ENCODE measurements at regions not wholly inside any gene's neighbourhood (a gene's known extent, or its start where the extent isn't known, plus 50 kb on each side); places are given as distances from the start of the nearest gene placed in this dataset.

DNA sequence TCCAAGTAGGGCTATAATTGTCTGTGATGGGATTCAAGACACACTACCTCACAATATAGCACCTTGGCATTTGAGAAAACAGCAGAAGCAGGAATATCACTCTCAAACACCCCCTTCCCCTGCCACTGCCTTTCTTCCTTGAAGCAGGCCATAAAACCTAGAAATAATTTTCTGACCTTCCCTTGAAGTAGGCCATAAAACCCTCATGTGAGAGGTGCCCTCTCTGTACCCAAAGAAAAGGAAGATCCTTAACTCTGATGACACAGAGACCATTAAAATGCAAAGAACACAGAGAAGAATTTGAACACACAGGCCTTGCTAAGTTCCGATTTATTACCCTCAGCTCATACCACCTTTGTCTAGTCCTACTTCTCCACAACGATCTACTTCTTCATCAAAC, 631.7 kb upstream of the CADM1 start (continued):
- TF ChIP-seq NR2F2 (IDR thresholded peaks at IDR 0.05) (no peak), RXRA (IDR thresholded peaks at IDR 0.05) (no peak), SP1 (IDR thresholded peaks at IDR 0.05) (no peak), HNF4A (conservative IDR thresholded peaks at IDR 0.05) (no peak), GABPA (IDR thresholded peaks at IDR 0.05 in 1 of 2, conservative IDR thresholded peaks at IDR 0.05 in 1 of 2) (no peak), TAF1 (conservative IDR thresholded peaks at IDR 0.05) (no peak), FOXA1 (IDR thresholded peaks at IDR 0.05) (no peak), HNF4G (IDR thresholded peaks at IDR 0.05) (no peak), RAD21 (IDR thresholded peaks at IDR 0.05) (no peak)
- TF ChIP-seq, protein P1, sequence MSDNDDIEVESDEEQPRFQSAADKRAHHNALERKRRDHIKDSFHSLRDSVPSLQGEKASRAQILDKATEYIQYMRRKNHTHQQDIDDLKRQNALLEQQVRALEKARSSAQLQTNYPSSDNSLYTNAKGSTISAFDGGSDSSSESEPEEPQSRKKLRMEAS (IDR thresholded peaks at IDR 0.05): no peak

DNA sequence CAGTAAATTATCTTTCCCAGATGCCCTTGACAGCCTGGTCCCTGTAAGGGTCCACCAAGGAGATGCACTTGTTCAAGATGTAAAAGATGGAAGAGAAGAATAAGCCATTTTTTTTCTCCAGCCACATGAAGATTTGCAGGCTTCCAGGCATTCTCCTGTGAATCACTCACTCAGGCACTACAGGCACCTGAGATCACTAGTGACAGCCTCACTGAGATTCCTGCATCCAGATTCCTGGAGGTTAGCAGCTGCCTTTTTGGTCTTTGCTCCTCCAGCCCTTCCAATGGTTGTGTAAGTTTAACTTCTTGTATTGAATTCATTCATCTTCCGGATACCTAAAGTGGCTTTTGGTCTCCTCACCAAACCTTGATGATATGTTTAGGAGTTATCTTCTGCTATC, 630.2 kb upstream of the CADM1 start:
- Histone ChIP-seq H3K27ac (ENCODE audit: low read depth in 1 of 2, low read length in 2 of 2) (no peak overlapping the region), H3K27me3 (ENCODE audit: control insufficient read depth in 4 of 4, insufficient read depth in 4 of 4, low read length in 3 of 4) (no peaks in the 10 kb centered on the region), H3K9me3 (ENCODE audit: control insufficient read depth in 4 of 4, low read length in 3 of 4) (no peaks in the 10 kb centered on the region), H3K9ac (ENCODE audit: low read depth in 1 of 2, low read length in 2 of 2) (no peak overlapping the region), H3K4me1 (ENCODE audit: control insufficient read depth in 4 of 4, insufficient read depth in 4 of 4, low read length in 3 of 4) (no peaks in the 10 kb centered on the region), H3K36me3 (ENCODE audit: control insufficient read depth in 4 of 4, insufficient read depth in 3 of 4, low read depth in 1 of 4, low read length in 3 of 4) (no peaks in the 10 kb centered on the region), H3K4me3 (ENCODE audit: low read depth in 1 of 3, low read length in 3 of 3) (no peak overlapping the region)
- no peak for TF ChIP-seq REST (IDR thresholded peaks at IDR 0.05)
- TF ChIP-seq CTCF (IDR thresholded peaks at IDR 0.05; ENCODE audit: low read depth, low read length, missing input control): no peak
- TF ChIP-seq RXRA (IDR thresholded peaks at IDR 0.05): no peak
- TF ChIP-seq FOXA2 (IDR thresholded peaks at IDR 0.05): no peak
- TF ChIP-seq, protein P2, sequence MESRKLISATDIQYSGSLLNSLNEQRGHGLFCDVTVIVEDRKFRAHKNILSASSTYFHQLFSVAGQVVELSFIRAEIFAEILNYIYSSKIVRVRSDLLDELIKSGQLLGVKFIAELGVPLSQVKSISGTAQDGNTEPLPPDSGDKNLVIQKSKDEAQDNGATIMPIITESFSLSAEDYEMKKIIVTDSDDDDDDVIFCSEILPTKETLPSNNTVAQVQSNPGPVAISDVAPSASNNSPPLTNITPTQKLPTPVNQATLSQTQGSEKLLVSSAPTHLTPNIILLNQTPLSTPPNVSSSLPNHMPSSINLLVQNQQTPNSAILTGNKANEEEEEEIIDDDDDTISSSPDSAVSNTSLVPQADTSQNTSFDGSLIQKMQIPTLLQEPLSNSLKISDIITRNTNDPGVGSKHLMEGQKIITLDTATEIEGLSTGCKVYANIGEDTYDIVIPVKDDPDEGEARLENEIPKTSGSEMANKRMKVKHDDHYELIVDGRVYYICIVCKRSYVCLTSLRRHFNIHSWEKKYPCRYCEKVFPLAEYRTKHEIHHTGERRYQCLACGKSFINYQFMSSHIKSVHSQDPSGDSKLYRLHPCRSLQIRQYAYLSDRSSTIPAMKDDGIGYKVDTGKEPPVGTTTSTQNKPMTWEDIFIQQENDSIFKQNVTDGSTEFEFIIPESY (IDR thresholded peaks at IDR 0.05): no peak
- TF ChIP-seq ATF3 (IDR thresholded peaks at IDR 0.05): no peak
- TF ChIP-seq RAD21 (IDR thresholded peaks at IDR 0.05): no peak
- TF ChIP-seq FOXA1 (IDR thresholded peaks at IDR 0.05): no peak
- TF ChIP-seq HNF4G (IDR thresholded peaks at IDR 0.05): no peak
- no peak for TF ChIP-seq YY1 (IDR thresholded peaks at IDR 0.05)
- TF ChIP-seq TAF1 (conservative IDR thresholded peaks at IDR 0.05): no peak
- no peak for TF ChIP-seq JUND (IDR thresholded peaks at IDR 0.05)
- TF ChIP-seq GABPA (IDR thresholded peaks at IDR 0.05 in 1 of 2, conservative IDR thresholded peaks at IDR 0.05 in 1 of 2): no peak
- TF ChIP-seq EGR1 (IDR thresholded peaks at IDR 0.05; ENCODE audit: low read depth in 2 of 2): no peak
- TF ChIP-seq SP1 (IDR thresholded peaks at IDR 0.05): no peak
- no peak for TF ChIP-seq HNF4A (conservative IDR thresholded peaks at IDR 0.05)
- TF ChIP-seq, protein P1 (IDR thresholded peaks at IDR 0.05): no peak
- TF ChIP-seq NR2F2 (IDR thresholded peaks at IDR 0.05): no peak
- 82% methylated on average over 1 of the region's 1 CpG for WGBS
- DNase-seq (ENCODE audit: low spot score): no peak
